ENCODE measurements at regions not wholly inside any gene's neighbourhood (a gene's known extent, or its start where the extent isn't known, plus 50 kb on each side); places are given as distances from the start of the nearest gene placed in this dataset.

DNA sequence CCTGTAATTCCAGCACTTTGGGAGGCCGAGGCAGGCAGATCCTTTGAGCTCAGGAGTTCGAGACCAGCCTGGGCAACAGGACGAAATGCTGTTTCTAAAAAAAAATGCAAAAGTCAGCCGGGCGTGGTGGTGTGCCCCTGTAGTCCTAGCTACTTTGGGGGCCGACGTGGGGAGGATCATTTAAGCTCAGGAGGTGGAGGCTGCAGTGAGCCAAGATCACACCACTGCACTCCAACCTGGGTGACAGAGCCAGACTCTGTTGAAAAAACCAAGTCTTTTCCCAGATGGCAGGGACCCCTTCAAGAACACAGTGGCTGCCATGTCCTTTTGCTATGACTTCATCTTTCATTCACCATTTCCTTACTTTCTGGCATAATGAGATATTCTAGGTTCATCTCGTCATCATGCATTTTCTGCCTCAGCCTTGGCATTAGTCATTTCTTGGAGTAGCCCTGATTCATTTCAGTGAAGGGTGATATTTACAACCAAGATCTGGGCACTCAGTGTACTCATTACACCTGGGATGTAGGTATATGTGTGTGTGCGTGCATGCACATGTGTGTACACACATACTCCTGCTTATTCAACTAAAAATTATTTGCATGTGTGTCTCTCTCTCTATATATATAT lies 61.4 kb upstream of the TOX2 start:
- 82 to 89% (median 87%) methylated on average over 9 of the region's 9 CpGs for WGBS, 3 donors
- DNase-seq = no peak
- Histone ChIP-seq H3K9me3 (ENCODE audit: control insufficient read depth in 2 of 2, insufficient read depth in 1 of 2, low read depth in 1 of 2, low read length in 1 of 2) (no peaks in the 10 kb centered on the region), H3K27me3 (ENCODE audit: control insufficient read depth in 3 of 3, insufficient read depth in 3 of 3, low read length in 3 of 3) (no peaks in the 10 kb centered on the region), H3K4me3 (ENCODE audit: low read depth in 1 of 3, low read length in 3 of 3) (no peak overlapping the region), H3K4me1 (ENCODE audit: control insufficient read depth in 3 of 3, insufficient read depth in 2 of 3, low read depth in 1 of 3, low read length in 2 of 3) (no peaks in the 10 kb centered on the region), H3K27ac (ENCODE audit: low read depth in 1 of 3, low read length in 2 of 3) (no peak overlapping the region), H3K36me3 (ENCODE audit: control insufficient read depth in 3 of 3, insufficient read depth in 2 of 3, low read depth in 1 of 3, low read length in 3 of 3) (no peaks in the 10 kb centered on the region)
- FAIRE-seq = no peak

DNA sequence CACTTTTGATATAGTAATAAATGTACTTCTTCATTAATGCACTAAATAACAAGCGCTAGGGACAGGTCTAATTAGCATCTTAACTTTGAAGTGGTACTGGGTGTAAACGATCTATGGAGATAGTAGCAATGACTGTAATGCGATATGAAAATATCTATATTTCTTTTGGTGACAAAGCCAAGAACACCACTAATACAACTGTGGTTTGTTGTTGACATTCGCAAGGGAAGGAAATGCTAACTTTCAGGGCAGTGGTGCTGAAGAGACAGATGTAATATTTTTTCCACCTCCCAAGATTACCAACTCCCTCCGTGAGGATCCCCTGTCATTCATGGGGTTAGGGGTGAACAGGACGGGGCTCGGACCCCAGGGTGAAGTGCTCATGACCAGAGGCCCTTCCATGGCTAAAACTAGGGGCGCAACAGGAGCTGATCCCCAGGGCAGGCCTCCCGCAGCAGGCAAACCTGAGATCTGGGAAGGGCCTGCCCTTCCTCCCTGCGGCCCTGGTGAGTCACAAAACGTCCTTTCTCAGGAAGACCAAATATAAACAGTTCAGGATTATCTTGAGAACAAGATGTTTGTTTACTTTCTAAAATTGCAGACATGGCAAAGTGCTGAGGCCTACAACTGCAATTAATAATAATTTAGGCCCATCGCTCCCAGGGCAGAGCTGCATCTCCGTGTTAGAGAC lies 65.0 kb upstream of the TOX2 start:
- Histone ChIP-seq H3K9me3 (ENCODE audit: control insufficient read depth in 2 of 2, insufficient read depth in 1 of 2, low read depth in 1 of 2, low read length in 1 of 2) (no peaks in the 10 kb centered on the region), H3K4me3 (ENCODE audit: low read depth in 1 of 3, low read length in 3 of 3) (no peak overlapping the region), H3K4me1 (ENCODE audit: control insufficient read depth in 3 of 3, insufficient read depth in 2 of 3, low read depth in 1 of 3, low read length in 2 of 3) (no peaks in the 10 kb centered on the region), H3K36me3 (ENCODE audit: control insufficient read depth in 3 of 3, insufficient read depth in 2 of 3, low read depth in 1 of 3, low read length in 3 of 3) (no peaks in the 10 kb centered on the region), H3K27me3 (ENCODE audit: control insufficient read depth in 3 of 3, insufficient read depth in 3 of 3, low read length in 3 of 3) (no peaks in the 10 kb centered on the region), H3K27ac (ENCODE audit: low read depth in 1 of 3, low read length in 2 of 3) (peak overlapping the region in 1 of 3 donors; percentile 59)
- WGBS, 3 donors = 59 to 70% (median 64%) methylated on average over 13 of the region's 13 CpGs
- FAIRE-seq (no peak), DNase-seq (no peak)

DNA sequence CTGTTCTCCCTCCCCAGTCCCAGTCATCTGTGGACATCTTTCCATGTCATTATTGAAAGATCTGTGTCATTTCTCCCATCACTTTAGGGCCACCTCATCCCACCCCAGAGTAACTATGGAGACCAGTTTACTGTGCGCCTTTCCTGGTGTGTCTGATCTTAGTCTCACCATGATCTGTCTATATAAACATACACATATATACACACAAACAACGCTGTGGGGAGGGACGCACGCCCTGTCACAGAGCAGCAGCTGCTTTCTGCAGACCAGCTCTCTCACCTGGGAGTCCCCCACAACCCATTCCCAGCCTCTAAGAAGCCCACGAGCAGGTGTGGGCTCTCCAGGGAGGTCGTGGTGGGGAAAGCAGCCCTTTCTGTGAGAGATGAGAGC lies 68.1 kb upstream of the TOX2 start:
- no peak for DNase-seq
- no peak overlapping the region for H3K27ac ChIP-seq (ENCODE audit: low read depth in 1 of 3, low read length in 2 of 3)
- WGBS, 3 donors = 64 to 67% (median 66%) methylated on average over 6 of the region's 6 CpGs
- no peaks in the 10 kb centered on the region for H3K4me1 ChIP-seq (ENCODE audit: control insufficient read depth in 3 of 3, insufficient read depth in 2 of 3, low read depth in 1 of 3, low read length in 2 of 3)
- H3K36me3 ChIP-seq (ENCODE audit: control insufficient read depth in 3 of 3, insufficient read depth in 2 of 3, low read depth in 1 of 3, low read length in 3 of 3) = no peaks in the 10 kb centered on the region
- no peaks in the 10 kb centered on the region for H3K9me3 ChIP-seq (ENCODE audit: control insufficient read depth in 2 of 2, insufficient read depth in 1 of 2, low read depth in 1 of 2, low read length in 1 of 2)
- FAIRE-seq = no peak
- no peaks in the 10 kb centered on the region for H3K27me3 ChIP-seq (ENCODE audit: control insufficient read depth in 3 of 3, insufficient read depth in 3 of 3, low read length in 3 of 3)
- no peak overlapping the region for H3K4me3 ChIP-seq (ENCODE audit: low read depth in 1 of 3, low read length in 3 of 3)

DNA sequence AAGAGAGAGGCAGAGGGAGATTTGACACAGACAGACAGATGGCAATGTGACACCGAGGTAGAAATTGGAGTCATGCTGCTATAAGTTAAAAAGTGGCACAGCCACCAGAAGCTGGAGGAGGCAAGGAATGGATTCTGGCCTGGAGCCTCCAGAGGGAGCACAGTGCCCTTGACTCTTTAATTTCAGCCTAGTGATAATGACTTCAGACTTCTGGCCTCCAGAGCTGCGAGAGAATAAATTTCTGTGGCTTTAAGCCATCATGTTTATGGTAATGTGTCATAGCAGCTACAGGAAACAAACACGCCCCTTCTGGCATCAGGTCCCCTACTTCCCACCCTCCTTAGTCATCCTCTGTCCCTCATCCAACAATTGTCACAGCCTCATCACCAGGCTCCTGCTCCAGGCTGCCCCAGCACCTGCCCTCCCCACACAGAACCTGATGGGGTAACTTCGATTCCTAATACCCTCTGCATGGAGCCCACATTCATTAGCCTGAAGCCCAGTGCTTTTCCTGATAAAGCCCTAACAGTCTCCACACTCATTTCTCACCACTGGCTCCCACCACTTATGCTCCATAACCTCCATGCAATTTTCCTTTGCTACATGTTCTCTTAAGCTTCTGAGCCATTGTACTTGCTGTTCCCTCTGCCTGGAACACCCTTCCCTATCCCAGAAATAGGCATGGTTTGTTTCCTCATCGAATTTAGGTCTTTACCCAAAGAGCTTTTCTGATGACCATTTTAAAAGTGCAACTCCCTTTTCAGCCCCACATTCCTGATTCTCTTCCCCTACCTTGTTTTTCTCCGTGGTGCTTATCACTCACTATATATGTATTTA lies 69.7 kb upstream of the TOX2 start:
- peak overlapping the region in 1 of 3 donors; percentile 51 for H3K27ac ChIP-seq (ENCODE audit: low read depth in 1 of 3, low read length in 2 of 3)
- no peaks in the 10 kb centered on the region for H3K36me3 ChIP-seq (ENCODE audit: control insufficient read depth in 3 of 3, insufficient read depth in 2 of 3, low read depth in 1 of 3, low read length in 3 of 3)
- 30 to 40% (median 33%) methylated on average over 6 of the region's 6 CpGs for WGBS, 3 donors
- peak in 1 of 2 donors; percentile 4 for DNase-seq
- no peaks in the 10 kb centered on the region for H3K4me1 ChIP-seq (ENCODE audit: control insufficient read depth in 3 of 3, insufficient read depth in 2 of 3, low read depth in 1 of 3, low read length in 2 of 3)
- no peaks in the 10 kb centered on the region for H3K27me3 ChIP-seq (ENCODE audit: control insufficient read depth in 3 of 3, insufficient read depth in 3 of 3, low read length in 3 of 3)
- no peak for FAIRE-seq
- H3K9me3 ChIP-seq (ENCODE audit: control insufficient read depth in 2 of 2, insufficient read depth in 1 of 2, low read depth in 1 of 2, low read length in 1 of 2) = no peaks in the 10 kb centered on the region
- no peak overlapping the region for H3K4me3 ChIP-seq (ENCODE audit: low read depth in 1 of 3, low read length in 3 of 3)

DNA sequence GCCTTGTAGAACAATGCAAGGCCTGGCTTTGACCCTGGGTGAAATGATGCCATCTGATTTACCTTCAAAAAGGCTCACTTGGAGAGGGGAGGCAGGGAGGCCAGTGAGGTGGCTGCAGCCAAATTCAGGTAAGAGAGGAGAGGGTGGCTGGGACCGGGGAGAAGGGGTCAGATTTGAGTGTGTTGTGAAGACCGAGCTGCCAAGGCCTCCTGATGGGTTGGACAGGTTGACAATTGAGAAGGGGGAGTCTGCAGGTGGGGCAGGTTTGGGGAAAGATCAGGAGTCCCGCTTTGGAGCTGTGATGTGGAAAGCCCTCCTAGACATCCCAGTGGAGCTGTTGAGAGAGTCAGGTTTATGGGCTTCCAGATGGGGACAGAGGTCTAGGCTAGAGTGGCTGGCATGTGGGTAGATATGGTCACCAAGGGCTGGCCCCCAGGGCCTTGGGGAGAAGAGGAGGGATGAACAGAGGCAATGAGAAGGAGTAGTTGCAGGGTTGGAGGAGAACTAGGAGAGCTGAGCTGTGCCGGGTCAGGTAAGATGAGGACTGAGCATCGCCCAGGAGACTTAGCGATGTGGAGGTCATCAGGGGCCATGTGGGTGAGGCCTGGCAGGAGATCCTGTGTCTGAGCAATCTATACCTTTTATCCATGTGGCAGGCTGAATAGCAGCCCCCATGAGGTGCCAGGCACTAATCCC lies 70.5 kb upstream of the TOX2 start:
- FAIRE-seq = no peak
- Histone ChIP-seq H3K27ac (ENCODE audit: low read depth in 1 of 3, low read length in 2 of 3) (no peak overlapping the region), H3K9me3 (ENCODE audit: control insufficient read depth in 2 of 2, insufficient read depth in 1 of 2, low read depth in 1 of 2, low read length in 1 of 2) (no peaks in the 10 kb centered on the region), H3K4me3 (ENCODE audit: low read depth in 1 of 3, low read length in 3 of 3) (no peak overlapping the region), H3K36me3 (ENCODE audit: control insufficient read depth in 3 of 3, insufficient read depth in 2 of 3, low read depth in 1 of 3, low read length in 3 of 3) (no peaks in the 10 kb centered on the region), H3K4me1 (ENCODE audit: control insufficient read depth in 3 of 3, insufficient read depth in 2 of 3, low read depth in 1 of 3, low read length in 2 of 3) (no peaks in the 10 kb centered on the region), H3K27me3 (ENCODE audit: control insufficient read depth in 3 of 3, insufficient read depth in 3 of 3, low read length in 3 of 3) (no peaks in the 10 kb centered on the region)
- no peak for DNase-seq
- WGBS, 3 donors = 75 to 90% (median 82%) methylated on average over 6 of the region's 6 CpGs

DNA sequence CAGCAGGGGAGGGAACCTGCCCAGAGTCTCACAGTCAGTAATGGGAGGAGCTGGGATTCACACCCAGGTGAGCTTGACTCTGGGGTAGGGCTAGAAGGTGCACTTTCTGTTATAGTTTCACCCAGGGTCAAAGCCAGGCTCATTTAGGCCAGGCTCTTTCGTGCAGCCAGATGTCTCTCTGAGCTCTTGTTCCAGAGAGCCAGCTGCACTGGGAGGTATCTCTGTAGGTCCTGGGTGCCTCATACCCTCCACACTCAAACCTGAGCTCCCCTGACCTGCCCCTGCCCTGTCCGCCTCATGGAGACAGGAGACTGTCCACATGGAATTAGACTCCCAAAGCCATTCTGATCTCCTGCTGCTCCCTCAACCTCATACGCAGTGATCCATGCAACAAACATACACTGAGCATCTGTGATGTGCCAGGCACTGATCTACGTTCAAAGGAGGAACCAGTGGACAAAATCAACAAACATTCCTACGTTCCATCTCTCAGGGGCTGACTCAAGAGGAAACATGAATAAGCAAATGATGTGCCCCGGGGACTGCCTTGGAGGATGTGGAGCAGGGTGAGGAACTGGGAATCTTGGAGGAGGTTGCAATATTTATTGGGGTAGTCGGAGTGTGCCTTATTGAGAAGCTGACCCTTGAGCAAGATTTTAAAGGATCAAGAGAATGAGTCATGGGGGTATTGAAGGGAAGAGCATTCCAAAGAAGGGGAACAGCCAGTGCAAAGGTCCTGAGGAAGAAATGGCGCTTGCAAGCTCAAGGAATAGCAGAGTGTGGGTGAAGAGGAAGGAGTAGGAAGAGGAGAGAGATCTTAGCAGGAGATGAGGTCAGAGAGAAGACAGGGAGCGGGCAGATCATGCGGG lies 71.3 kb upstream of the TOX2 start:
- Histone ChIP-seq H3K4me1 (ENCODE audit: control insufficient read depth in 3 of 3, insufficient read depth in 2 of 3, low read depth in 1 of 3, low read length in 2 of 3) (no peaks in the 10 kb centered on the region), H3K4me3 (ENCODE audit: low read depth in 1 of 3, low read length in 3 of 3) (no peak overlapping the region), H3K36me3 (ENCODE audit: control insufficient read depth in 3 of 3, insufficient read depth in 2 of 3, low read depth in 1 of 3, low read length in 3 of 3) (no peaks in the 10 kb centered on the region), H3K9me3 (ENCODE audit: control insufficient read depth in 2 of 2, insufficient read depth in 1 of 2, low read depth in 1 of 2, low read length in 1 of 2) (no peaks in the 10 kb centered on the region), H3K27ac (ENCODE audit: low read depth in 1 of 3, low read length in 2 of 3) (no peak overlapping the region), H3K27me3 (ENCODE audit: control insufficient read depth in 3 of 3, insufficient read depth in 3 of 3, low read length in 3 of 3) (no peaks in the 10 kb centered on the region)
- DNase-seq (no peak), FAIRE-seq (no peak)
- 74 to 81% (median 78%) methylated on average over 10 of the region's 10 CpGs for WGBS, 3 donors

DNA sequence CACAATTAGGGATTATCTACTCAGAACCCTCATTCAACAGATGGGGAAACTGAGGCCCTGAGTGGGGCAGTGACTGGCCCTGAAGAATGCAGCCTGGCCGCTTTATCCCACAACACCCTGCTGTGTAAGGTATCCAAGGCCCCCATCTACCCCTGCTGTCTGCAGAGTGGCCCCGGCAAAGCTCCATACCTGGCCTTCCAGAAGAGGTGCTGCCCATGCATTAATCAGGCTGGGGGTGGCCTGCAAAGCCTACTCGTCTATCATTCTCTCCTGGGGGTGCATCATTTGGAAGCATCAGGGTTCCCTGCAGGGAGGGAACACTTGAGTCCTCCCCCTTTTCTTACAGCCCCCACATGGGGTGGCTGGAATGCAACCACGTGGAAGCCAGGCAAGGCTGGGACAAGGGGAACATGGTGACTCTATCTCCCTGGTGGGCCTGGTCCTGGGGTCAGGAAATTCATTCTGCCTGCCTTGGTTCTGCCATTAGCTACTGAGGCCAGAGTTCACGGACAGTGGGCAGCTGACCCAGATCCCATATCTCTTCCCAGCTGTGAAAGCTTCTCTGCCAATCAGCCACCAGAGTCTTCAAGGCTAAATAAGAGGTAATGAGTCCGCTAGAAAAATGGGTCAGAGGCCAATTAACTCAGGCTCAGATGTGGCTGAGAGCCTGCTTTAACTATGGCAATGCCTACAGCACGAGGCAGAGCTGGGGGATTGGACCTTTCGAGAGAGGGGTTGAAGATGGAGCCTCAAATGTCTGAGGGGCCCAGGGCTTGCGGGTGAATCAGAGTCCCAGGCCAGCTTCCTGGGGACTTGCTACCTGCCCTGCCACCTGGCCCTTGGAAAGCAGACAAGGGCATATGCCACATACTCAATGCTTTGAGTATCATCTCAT lies 72.3 kb upstream of the TOX2 start:
- no peaks in the 10 kb centered on the region for H3K36me3 ChIP-seq (ENCODE audit: control insufficient read depth in 3 of 3, insufficient read depth in 2 of 3, low read depth in 1 of 3, low read length in 3 of 3)
- WGBS, 3 donors = 62 to 80% (median 71%) methylated on average over 9 of the region's 9 CpGs
- H3K4me1 ChIP-seq (ENCODE audit: control insufficient read depth in 3 of 3, insufficient read depth in 2 of 3, low read depth in 1 of 3, low read length in 2 of 3) = no peaks in the 10 kb centered on the region
- no peak overlapping the region for H3K27ac ChIP-seq (ENCODE audit: low read depth in 1 of 3, low read length in 2 of 3)
- DNase-seq (no peak), FAIRE-seq (no peak)
- no peak overlapping the region for H3K4me3 ChIP-seq (ENCODE audit: low read depth in 1 of 3, low read length in 3 of 3)
- H3K9me3 ChIP-seq (ENCODE audit: control insufficient read depth in 2 of 2, insufficient read depth in 1 of 2, low read depth in 1 of 2, low read length in 1 of 2) = no peaks in the 10 kb centered on the region
- no peaks in the 10 kb centered on the region for H3K27me3 ChIP-seq (ENCODE audit: control insufficient read depth in 3 of 3, insufficient read depth in 3 of 3, low read length in 3 of 3)

Measured in small intestine (tissue), 7 donors.